ENCODE measurements at regions not wholly inside any gene's neighbourhood (a gene's known extent, or its start where the extent isn't known, plus 50 kb on each side); places are given as distances from the start of the nearest gene placed in this dataset.

- TF ChIP-seq CTCF (IDR thresholded peaks at IDR 0.05; ENCODE audit: insufficient read depth, low read depth, low read length) (no peak), EZH2 (IDR thresholded peaks at IDR 0.05; ENCODE audit: insufficient read depth, low read length) (no peak)
Observed at GRCh38 chr9:26013199-26013598, 335.0 kb upstream of the TUSC1 start.
